HG02870 (cell line): ENCODE measurements at regions not wholly inside any gene's neighbourhood (a gene's known extent, or its start where the extent isn't known, plus 50 kb on each side); places are given as distances from the start of the nearest gene placed in this dataset.
"Not testable (repeated sequence)": the region's sequence is repeated elsewhere in the genome, so short reads cannot be mapped to it uniquely, and the experiment has no call there.

Experiments
- ATAC-seq: cut with Tn5 transposase; IDR thresholded peaks from one replicate; pipeline ENCODE4 v1.9.1; 2021; ENCODE audit warnings: mild to moderate bottlenecking, moderate library complexity; ENCODE audit not compliant: unreplicated experiment

DNA sequence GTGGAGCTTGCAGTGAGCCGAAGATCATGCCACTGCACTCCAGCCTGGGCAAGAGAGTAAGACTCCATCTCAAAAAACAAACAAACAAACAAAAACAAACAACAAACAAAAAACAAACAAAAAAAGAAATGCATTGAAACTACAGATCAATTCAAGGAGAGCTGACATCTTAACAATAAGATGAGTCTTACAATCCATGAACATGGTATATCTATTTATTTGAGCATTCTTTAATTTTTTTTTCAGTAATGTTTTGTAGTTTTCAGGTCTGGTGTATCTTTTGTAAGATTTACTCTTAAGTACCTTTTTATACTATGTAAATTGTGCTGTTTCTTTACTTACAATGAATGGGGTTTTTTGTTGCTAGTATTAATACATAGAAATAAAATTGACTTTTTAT, 140.1 kb upstream of the DAPK1 start:
- no peak for ATAC-seq

DNA sequence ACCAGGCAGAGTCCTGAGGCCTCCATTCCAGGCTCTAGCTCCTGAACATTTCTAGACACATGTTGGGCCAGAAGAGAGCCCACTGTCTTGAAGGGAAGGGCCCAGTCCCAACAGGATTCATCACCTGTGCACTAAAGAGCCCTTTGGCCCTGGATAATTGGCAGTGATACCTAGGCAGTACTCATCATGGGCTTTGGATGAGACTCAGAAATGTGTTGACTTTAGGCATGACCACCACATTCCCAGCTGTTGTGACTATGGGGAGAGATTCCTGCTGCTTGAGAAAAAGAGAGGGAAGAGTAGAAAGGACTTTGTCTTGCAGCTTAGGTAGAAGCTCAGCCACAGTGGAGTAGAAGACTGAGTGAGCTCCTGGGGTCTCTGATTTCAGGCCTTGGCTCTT, 138.4 kb upstream of the DAPK1 start:
- no peak for ATAC-seq

DNA sequence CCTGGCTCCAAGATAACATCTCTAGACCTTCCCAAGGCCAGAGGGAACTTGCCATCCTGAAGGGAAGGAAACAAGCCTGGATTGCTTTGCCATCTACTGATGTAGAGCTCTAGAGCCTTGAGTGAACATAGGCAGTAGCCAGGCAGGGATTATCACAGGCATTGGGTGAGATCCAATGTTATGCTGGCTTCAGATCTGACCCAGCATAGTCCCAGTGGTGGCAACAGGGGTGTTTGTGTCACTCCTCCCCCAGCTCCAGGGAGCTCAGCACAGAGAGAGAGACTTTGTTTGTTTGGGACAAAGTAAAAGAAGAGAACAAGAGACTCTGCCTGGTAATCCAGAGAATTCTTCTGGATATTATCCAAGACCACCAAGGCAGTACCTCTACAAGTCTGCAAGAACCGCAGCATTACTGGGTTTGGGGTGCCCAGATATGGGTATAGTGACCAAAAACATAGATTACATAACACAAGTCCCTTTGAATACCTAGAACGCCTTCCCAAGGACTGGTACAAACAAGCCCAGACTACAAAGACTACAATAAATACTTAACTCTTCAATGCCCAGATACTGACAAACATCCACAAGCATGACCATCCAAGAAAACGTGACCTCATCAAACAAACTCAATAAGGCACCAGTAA, 137.6 kb upstream of the DAPK1 start:
- ATAC-seq = no peak

GRCh38 chr9:87370049-87370685, 127.5 kb upstream of the DAPK1 start:
- ATAC-seq = no peak

DNA sequence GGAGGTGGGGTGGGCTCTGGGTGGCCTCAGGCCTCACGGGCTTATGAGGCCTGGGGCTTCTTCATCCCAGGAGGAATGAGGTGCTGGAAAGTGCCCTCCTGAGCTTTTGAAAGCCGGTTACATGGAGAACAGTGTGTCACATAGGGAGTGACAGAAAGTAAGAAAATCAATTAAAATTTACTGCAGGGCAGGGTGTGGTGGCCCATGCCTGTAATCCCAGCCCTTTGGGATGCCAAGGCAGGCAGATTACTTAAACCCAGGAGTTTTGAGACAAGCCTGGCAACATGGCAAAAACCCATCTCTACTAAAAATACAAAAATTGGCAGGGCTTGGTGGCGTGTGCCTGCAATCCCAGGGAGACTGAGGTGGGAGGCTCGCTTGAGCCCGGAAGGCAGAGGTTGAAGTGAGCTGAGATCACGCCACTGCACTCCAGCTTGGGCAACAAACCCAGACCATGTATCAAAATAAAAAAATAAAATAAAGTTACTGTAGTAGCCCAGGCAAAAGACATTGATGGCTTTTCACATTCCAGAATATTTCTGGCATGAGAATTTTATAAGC, 125.8 kb upstream of the DAPK1 start:
- ATAC-seq = no peak

DNA sequence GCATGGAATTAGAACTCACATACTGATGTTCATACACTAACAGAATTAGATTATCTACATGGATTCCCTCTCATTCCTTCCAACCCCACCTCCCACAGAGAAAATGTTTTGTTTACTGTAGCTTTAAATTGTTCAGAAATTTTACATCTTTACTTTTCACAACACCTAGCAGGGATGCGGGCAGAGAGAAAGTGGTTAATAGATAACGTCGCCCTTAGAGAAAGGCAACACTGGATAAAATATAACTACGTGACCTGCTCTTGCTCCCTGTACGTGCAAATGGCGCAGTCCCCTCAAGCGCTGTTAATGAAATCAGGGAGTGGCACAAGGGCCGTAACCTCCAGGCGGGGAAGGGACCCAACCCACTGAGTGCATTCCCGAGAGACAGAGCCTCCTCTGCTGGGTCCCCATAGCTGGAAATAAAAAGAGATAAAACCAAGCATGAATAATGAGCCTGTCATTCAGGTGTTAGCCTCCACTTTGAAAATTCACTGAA, 125.3 kb upstream of the DAPK1 start:
- no peak for ATAC-seq

- peak; percentile 87 for ATAC-seq
Measured at GRCh38 chr9:87374023-87374919, 123.4 kb upstream of the DAPK1 start.

DNA sequence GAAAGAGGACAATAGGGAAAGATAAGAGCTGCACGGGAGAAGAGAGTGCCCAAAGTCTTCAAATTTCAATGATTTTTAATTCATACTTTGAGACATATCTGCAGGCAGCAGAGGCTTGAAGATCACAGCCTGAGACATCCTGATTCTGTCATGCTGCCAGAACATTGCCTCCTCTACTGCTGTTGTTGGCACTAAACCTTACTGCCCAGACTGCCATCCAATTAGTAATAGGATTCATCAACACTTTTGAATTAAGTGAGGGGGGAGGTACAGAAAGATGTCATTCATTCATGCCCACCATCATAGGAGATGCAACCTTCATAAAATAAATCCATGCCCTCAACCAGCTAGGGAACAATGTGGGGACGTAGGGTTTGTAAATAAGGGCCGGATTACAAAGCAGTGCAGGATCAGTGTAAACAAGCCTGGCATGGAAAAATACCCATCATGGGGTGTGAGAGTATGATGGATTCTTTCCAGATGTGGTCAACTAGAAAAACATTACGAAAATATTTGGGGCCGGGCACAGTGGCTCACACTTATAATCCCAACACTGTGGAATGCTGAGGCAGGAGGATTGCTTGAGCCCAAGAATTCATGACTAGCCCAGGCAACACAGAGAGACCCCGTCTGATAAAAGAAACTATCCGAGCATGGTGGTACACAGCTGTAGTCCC, 122.1 kb upstream of the DAPK1 start:
- no peak for ATAC-seq

DNA sequence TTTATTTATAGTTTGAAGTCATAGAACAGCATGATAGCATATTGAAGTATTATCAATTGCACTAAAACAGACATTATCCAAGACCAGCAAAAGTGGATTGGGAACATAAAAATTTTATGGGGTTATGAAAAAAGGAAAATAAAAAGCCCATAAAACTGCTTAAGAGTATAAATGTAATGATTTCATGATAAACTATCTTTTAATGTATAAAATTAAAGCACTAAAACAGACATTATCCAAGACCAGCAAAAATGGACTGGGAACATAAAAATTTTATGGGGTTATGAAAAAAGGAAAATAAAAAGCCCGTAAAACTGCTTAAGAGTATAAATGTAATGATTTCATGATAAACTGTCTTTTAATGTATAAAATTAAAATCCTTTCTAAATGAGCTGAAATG, 119.0 kb upstream of the DAPK1 start:
- ATAC-seq = no peak

DNA sequence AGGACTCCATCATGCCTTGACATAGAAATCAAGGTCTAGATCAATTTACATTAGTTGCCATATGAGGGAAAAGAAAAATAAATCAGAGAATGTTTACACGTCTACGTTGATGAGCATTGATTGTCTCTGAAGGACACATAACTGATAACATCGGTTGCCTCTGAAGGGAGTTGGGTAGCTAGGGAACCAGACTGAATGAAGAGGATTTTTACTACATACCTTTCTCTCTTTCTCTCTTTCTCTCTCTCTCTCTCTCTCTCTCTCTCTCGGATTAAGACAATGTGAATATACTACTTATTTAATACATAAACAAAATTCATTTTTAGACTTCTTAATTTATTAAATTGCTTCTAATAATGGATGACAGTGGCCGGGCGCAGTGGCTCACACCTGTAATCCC, 118.4 kb upstream of the DAPK1 start:
- ATAC-seq = no peak

DNA sequence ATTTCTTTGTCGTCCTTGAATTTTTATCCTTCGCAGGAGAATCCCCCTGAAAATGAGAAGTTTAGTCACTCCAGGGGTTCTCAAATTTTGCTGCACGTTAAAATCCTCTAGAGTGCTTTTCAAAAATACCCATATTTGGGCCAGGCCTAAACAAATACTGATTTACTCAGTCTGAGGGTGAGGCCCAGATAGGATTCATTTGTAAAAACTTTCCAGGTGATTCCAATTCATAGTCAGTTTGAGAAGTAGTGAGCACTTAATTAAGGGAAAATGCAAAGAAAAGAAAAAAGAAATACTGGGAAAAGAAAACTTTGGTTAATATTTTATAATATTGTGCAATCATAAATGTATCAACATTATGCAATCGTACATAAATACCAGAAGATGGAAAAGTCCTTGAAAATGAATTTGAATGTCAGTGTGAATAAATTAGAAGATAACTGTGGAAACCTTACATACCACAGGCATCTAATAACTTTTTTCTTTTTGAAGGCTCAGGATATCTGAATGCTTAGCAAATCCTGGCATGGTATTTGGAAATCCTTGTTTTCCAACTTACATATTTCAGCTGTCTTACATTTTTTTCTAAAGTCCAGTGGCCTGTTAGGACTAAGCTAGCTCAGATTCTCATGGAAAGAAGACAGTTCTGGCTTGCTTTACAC, 116.5 kb upstream of the DAPK1 start:
- ATAC-seq = no peak

GRCh38 chr9:87381746-87382145, 115.9 kb upstream of the DAPK1 start:
- no peak for ATAC-seq

DNA sequence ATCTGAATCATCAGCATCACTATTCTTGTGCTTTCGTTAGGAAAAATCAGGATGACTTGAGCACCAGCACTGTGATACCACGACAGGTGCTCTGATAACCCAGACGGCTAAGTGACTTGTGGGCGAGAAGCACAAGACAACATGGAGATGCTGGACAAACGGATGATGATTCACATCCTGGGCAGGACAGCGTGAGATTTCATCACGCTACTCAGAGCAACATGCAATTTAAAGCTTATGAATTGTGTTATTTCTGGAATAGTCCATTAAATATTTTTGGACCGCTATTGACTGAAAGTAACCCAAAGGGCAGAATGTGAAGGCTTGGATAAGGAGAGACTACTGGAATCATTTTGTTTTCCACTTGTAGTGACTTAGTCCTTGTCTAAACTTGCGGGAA, 114.8 kb upstream of the DAPK1 start:
- ATAC-seq = no peak

GRCh38 chr9:87383344-87384150, 114.1 kb upstream of the DAPK1 start:
- ATAC-seq = no peak

DNA sequence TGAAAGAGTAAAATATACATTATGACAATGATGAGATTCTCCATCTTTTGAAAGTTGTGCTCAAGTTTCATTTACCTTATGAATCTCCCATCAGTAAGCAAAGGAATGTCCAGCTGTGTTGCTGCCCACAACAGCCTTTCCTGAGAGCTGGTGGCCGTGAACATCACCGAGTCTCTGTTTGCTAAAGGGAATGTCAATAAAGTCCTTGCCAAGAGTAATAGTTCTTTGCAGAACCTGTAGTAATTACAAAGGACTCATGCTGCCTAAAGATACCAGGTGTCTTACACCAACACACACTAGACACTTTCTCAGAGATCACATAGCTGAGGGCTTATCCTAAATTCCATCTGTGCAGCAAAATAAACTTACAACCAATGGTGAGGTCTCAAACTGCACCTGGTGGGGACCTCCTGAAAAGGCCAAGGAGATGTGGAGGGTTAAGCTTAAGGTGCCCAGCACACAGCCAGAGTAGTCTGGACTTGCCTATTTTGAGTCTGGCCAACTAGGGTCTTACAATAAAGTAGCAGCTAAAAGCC, 111.1 kb upstream of the DAPK1 start:
- no peak for ATAC-seq

DNA sequence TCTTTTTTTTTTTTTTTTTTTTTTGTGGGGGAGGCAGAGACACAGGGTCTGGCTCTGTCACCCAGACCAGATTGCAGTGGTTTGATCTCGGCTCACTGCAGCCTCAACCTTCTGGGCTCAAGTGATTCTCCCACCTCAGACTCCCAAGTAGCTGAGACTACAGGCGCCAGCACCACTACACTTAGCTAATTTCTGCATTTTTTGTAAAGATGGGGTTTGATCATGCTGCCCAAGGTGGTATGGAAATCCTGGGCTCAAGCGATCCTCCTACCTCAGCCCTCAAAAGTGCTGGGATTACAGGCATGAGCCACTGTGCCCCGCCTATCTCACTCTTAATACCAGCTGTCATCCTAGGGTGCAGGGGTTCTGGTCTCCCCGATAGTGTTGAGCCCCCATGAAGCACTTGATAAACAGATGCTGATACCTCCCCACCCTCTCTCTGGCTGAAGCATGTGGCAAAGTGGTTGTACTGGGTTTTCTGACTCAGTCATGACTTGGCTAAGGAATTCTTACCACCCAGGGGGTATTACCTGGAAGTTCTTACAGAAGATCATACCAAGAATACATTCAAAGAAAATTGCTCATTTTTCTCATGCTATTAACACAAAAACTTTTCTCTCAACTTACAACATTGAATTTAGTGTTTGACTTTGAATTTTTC, 110.2 kb upstream of the DAPK1 start:
- no peak for ATAC-seq

- ATAC-seq = not testable (repeated sequence)
Measured at GRCh38 chr9:87388708-87389107, 109.0 kb upstream of the DAPK1 start.

DNA sequence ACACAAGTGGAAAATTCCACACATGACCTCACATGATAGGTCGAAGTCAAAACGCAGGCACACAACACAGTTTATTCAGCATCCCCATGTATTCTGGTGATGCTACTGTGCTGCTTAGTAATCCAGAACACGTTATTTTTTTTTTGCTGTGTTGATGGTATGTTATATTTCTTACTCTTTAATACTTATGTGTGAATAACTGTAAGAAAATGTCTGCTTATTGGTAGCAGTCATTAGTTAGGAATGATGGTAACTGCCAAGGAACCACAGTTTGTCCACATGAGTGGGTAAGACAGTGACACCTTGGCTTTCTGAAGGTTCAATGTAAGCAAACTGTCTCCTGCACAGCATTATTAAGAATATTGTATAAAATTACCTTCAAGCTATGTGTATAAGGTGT, 107.7 kb upstream of the DAPK1 start:
- ATAC-seq = no peak

DNA sequence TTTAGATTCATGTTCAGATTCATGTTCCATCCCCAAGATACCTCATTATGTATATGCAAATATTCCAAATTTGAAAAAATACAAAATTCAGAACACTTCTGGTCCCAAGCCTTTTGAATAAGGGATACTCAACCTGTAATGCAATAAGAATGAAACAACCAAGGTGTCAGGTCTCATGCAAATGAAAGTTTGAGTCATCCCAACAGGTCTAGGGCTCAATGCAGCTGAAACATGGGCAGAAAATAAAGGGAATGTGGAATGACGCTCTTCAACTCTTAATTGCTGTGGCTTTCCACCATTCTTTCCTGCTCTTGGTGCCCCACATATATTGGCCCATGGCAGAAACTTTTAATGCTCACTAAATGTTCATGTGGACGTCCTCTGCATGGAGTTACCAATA, 107.3 kb upstream of the DAPK1 start:
- no peak for ATAC-seq
